ENCODE measurements at regions not wholly inside any gene's neighbourhood (a gene's known extent, or its start where the extent isn't known, plus 50 kb on each side); places are given as distances from the start of the nearest gene placed in this dataset.

- no peak for TF ChIP-seq POLR2A (IDR thresholded peaks at IDR 0.05)
- no peak for TF ChIP-seq CTCF (IDR thresholded peaks at IDR 0.05)
Observed at GRCh38 chr15:91447991-91448644, 348.1 kb downstream of the SV2B start.
